ENCODE measurements at regions not wholly inside any gene's neighbourhood (a gene's known extent, or its start where the extent isn't known, plus 50 kb on each side); places are given as distances from the start of the nearest gene placed in this dataset.

- TF ChIP-seq ZNF274 (IDR thresholded peaks at IDR 0.05; ENCODE audit: low read depth, low read length) (no peak), YY1 (IDR thresholded peaks at IDR 0.05; ENCODE audit: insufficient read depth, insufficient read length) (no peak)
Measured at GRCh38 chr1:94597701-94598100, 56.1 kb upstream of the F3 start.
